ENCODE measurements at regions not wholly inside any gene's neighbourhood (a gene's known extent, or its start where the extent isn't known, plus 50 kb on each side); places are given as distances from the start of the nearest gene placed in this dataset.

- DNase-seq (ENCODE audit: low read depth, low spot score): no peak
- H3K4me3 ChIP-seq (ENCODE audit: low read length): no peak overlapping the region
Measured at GRCh38 chr9:78472111-78472510, 175.2 kb downstream of the PSAT1 start.

GRCh38 chr9:78479441-78479840, 182.5 kb downstream of the PSAT1 start:
- no peak overlapping the region for H3K4me3 ChIP-seq (ENCODE audit: low read length)
- DNase-seq (ENCODE audit: low read depth, low spot score): no peak

DNA sequence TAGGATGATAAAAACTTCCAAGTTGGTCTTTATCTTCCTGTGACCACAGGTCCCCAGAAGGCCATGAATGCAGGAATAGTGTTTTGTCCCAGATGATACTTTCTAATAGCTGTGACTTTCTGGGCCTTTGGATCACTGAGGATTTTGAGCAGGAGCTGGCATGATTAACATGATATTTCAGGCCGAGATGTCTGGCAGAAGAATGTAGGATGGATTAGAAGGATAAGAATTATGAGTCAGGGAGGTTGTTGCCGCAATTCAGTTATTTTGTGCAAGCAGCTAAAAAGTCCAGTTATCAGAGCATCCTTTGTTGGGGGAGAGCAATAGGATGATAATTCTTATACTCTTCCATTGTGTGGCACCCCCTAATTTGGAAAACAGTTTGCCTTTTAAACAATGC, 189.7 kb downstream of the PSAT1 start:
- DNase-seq (ENCODE audit: low read depth, low spot score): no peak

DNA sequence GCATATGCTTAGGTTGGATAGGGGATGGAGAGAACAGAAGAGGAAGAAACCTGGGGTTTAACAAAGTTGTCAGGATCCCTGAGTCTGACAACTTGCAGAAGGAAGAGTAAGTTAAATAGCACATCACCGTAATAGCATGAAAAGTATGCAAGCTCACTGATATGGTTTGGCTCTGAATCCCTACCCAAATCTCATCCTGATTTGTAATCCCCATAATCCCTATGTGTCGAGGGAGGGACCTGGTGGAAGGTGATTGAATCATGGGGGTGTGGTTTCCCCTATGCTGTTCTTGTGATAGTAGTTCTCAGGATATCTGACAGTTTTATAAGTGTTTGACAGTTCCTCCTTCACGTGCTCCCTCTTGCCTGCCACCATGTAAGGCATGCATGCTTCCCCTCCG, 193.3 kb downstream of the PSAT1 start:
- H3K4me3 ChIP-seq (ENCODE audit: low read length): no peak overlapping the region
- no peak for DNase-seq (ENCODE audit: low read depth, low spot score)

More for the DNA sequence above, 189.7 kb downstream of the PSAT1 start:
- no peak overlapping the region for H3K4me3 ChIP-seq (ENCODE audit: low read length)

GRCh38 chr9:78491402-78491801, 194.5 kb downstream of the PSAT1 start:
- H3K4me3 ChIP-seq (ENCODE audit: low read length): no peak overlapping the region
- DNase-seq (ENCODE audit: low read depth, low spot score): no peak

DNA sequence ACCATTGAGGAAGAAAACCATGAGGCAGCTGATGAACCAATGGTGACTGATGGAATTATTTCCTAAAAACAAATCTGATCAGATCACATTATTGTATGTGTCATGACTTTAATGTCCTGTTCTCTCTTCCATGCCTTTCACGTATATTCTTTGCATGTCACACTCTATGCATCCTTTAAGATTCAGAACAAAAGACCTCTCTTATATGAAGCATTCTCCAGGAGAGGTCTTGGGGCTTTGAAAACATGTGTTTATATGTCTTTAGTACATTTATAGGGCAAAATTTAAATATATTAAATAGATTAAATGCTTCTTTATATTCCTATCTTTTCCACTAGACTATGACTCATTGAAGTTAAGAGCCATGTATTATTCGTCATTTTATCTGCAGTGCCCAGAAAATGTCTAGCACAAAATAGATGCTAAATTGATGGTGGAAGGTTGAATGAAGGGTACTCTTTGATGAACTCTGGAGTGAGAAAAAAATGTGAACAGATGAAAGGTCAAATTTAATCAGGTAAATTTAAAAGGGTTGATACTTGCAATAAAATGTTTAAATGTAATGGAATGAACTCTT, 196.3 kb downstream of the PSAT1 start:
- H3K4me3 ChIP-seq (ENCODE audit: low read length): no peak overlapping the region
- no peak for DNase-seq (ENCODE audit: low read depth, low spot score)

GRCh38 chr9:78502566-78502965, 205.6 kb downstream of the PSAT1 start:
- DNase-seq (ENCODE audit: low read depth, low spot score): no peak
- no peak overlapping the region for H3K4me3 ChIP-seq (ENCODE audit: low read length)

DNA sequence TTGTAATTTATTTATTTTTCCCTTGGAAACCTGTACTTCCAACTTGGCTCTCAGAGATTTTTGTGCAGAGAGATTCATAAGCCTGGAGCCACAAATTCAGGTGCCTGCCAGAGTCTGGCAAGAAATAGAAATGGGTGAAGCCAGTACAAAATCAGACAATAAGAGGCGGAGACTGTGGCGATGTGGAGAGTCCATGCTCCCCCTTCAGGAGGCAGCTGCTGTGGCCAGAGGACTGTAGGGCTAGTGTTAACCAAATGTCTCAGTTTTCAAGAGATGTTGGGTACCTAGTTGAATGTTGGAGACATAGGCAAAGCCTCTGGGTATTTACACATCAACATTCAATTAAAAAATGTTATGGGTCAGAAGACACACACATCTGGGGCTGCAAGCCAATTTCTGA, 208.6 kb downstream of the PSAT1 start:
- no peak overlapping the region for H3K4me3 ChIP-seq (ENCODE audit: low read length)

DNA sequence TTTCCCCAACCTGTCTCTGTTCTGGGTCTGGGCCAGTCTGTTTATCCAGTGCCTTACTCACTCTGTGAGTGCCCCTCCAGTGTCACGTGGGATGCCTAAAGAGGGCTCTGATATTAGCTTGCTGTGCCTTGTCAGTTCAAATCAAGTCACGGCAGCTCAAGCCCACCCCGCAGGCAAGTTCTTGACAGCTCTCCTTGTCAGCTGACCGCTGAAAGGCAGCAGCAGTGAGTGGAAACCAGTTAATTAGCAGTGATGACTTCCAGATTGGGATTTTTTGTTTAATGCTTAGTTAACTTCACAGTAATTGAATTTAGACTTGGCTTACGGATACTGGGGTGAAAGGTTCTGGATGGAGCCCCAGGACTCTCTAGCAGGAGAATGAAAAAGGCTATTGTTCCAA, 210.1 kb downstream of the PSAT1 start:
- DNase-seq (ENCODE audit: low read depth, low spot score): no peak
- no peak overlapping the region for H3K4me3 ChIP-seq (ENCODE audit: low read length)

More for the DNA sequence above, 208.6 kb downstream of the PSAT1 start:
- DNase-seq (ENCODE audit: low read depth, low spot score): no peak

DNA sequence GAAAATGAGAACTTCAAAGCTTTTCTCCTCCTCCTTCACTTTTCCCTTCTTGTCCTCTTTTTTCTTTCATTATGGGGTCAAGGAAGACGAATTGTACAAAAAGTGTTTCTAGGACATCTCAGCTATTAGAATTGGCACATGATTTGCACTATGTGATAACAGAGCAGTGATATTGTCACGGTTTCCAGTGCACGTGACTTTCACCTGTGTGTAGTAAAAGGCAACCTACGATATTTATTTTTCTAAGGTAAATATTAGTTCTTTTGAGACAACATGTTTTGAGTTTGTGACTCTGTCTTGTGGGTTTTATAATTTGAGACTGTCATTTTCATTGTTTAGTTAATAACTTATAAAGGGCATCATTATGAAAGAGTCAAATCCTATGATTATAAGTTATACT, 213.1 kb downstream of the PSAT1 start:
- DNase-seq (ENCODE audit: low read depth, low spot score): no peak
- no peak overlapping the region for H3K4me3 ChIP-seq (ENCODE audit: low read length)

DNA sequence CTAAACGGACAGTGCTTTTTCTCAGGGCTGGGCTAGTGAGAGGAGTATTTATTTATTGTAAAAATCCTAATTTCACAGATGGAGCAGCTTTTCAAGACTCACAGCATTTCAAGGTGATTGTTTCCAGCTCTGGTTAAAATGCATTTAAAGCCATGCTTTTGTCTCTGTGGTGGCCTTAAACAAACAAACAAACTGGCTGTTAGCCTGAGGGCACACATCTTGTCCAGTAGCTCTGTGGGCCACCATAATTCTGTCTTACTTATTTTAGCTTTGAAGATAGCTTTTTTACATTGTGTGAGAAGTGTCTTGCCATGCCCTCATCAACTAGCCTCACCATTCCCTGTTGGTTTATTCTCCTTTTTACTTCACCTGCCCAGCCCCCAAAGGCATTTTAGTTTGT, 218.2 kb downstream of the PSAT1 start:
- no peak for DNase-seq (ENCODE audit: low read depth, low spot score)
- no peak overlapping the region for H3K4me3 ChIP-seq (ENCODE audit: low read length)

DNA sequence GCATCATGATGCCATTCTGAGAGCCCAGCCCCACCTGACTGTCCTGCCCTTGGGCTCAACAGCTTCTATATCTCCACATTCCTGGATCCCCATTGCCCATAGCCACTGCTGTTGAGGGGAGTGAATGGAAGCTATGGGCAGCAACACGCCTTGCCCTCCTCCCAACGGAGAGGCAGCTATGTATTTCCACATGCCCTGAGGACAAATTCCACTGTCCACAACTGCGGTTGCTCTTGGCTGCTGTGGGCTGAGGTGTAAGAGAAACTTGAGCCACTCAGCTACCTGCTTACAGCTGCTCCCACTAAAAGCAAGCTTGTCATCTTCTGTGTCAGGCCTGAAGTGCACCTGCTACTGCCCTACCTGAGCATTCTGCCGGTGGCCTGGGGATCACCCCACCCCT, 222.9 kb downstream of the PSAT1 start:
- no peak overlapping the region for H3K4me3 ChIP-seq (ENCODE audit: low read length)
- no peak for DNase-seq (ENCODE audit: low read depth, low spot score)

GRCh38 chr9:78521680-78522079, 224.8 kb downstream of the PSAT1 start:
- DNase-seq (ENCODE audit: low read depth, low spot score): no peak
- H3K4me3 ChIP-seq (ENCODE audit: low read length): no peak overlapping the region

DNA sequence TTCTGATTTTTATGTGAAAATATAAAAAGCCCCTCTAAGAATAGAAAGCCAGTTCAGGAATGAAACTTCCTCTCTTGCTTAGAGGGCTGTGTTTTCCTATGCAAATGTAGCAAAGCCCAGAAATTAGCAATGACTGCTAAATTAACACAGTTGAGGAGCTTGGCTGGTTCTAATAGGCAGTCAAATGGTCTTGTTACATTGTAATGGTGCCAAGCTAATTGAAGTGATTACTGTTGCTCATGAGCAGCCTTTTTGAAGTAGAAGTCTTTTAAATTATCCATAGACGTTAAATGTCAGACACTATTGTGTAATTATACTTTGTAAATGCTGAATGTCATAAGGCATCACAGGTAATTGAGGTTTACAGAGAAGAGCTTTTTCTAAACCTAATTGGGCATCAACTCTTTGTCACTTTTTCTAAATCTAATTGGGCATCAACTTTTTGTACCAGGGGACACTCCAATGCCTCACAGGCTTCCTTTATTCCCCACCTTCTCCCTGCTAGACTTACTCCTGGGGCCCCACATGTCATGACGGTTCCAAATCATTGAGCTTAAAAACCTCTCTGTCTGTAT, 229.1 kb downstream of the PSAT1 start:
- DNase-seq (ENCODE audit: low read depth, low spot score): no peak
- H3K4me3 ChIP-seq (ENCODE audit: low read length): no peak overlapping the region

- no peak for DNase-seq (ENCODE audit: low read depth, low spot score)
- H3K4me3 ChIP-seq (ENCODE audit: low read length): no peak overlapping the region
Measured at GRCh38 chr9:78533500-78533899, 236.6 kb downstream of the PSAT1 start.

- H3K4me3 ChIP-seq (ENCODE audit: low read length): no peak overlapping the region
- no peak for DNase-seq (ENCODE audit: low read depth, low spot score)
Measured at GRCh38 chr9:78539188-78539587, 242.3 kb downstream of the PSAT1 start.

DNA sequence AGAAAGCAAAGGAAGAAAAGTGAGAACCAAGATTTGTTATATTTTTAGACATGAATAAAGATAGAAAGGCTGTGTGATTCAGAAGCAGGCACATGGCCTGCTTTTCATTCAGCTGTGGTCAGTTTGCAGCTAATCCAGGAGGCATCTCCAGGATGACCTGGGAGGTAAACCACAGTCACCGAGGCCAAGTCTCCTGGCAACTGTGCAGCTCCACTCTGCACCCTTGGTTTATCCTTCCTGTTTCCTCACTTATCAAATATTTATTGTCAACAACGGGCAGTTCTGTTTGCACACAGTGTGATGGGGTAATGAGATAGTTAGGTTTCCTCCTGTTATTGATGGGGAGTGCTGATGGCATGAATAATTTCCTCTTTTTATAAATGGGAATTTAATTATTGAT, 243.0 kb downstream of the PSAT1 start:
- H3K4me3 ChIP-seq (ENCODE audit: low read length): no peak overlapping the region
- no peak for DNase-seq (ENCODE audit: low read depth, low spot score)

DNA sequence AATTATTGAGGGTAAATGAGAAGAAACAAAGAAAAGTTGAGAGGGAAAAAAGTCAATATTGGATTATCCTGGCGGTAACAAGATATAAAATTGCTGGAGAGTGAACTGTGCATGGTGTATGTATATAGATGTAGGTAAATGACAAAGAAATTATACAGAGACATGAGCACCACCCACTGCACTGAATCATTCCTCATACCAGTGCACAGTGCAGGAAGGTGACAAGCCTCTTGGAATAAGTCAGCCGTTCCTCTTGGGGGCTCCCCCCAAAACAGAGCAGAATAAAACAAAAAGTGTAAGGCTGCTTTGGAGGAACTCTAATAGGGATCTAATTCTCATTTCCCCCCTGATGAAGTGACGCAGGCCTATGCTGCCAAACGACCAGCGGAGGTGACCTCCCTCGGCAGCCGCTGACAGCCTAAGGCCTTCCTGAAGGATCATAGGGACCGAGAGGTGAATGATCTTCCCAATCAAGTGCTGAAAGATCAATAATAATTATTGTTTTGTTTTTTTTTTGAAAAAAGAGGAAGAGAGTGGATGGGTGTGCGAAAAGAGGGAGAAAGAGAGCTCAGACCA, 245.0 kb downstream of the PSAT1 start:
- no peak for DNase-seq (ENCODE audit: low read depth, low spot score)
- no peak overlapping the region for H3K4me3 ChIP-seq (ENCODE audit: low read length)

DNA sequence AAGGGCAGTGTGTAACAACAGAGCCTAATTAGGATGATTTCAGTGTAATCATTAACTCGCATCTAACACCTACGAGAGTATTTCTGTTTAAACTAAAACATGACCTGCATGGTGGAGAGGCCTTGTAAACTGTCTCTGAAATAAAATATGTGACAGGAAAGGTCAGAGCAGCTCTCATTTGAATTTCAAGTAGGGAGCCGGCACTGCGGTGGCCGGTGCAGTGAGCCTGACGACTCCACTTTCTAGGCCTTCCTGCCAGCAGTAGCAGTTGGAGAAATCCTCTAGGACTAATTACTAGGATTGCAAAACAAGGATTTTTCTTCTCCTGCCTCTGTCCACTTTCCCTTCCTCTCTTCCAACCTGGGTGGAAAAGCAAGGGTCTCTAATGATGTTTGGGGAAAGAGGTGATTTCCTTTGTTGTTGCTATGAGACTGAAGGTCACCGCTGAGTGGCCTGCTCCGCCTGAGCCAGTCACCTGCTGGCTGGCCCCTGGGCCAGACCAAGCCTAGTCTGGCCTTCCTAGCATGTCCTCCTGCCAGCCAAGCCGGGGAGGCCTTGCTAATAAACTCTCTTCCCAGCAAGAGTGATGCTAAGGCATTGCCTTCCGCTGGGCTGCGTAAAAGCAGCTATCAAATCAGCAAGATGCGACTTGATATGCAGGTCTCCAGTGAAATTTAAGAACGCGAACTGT, 245.7 kb downstream of the PSAT1 start:
- H3K4me3 ChIP-seq (ENCODE audit: low read length): no peak overlapping the region
- DNase-seq (ENCODE audit: low read depth, low spot score): no peak

GRCh38 chr9:78543353-78543752, 246.4 kb downstream of the PSAT1 start:
- no peak for DNase-seq (ENCODE audit: low read depth, low spot score)
- H3K4me3 ChIP-seq (ENCODE audit: low read length): no peak overlapping the region

- DNase-seq (ENCODE audit: low read depth, low spot score): no peak
- no peak overlapping the region for H3K4me3 ChIP-seq (ENCODE audit: low read length)
Measured at GRCh38 chr9:78544230-78544629, 247.3 kb downstream of the PSAT1 start.

Measured in Jurkat, Clone E6-1 (cell line).